ENCODE measurements at regions not wholly inside any gene's neighbourhood (a gene's known extent, or its start where the extent isn't known, plus 50 kb on each side); places are given as distances from the start of the nearest gene placed in this dataset.

DNA sequence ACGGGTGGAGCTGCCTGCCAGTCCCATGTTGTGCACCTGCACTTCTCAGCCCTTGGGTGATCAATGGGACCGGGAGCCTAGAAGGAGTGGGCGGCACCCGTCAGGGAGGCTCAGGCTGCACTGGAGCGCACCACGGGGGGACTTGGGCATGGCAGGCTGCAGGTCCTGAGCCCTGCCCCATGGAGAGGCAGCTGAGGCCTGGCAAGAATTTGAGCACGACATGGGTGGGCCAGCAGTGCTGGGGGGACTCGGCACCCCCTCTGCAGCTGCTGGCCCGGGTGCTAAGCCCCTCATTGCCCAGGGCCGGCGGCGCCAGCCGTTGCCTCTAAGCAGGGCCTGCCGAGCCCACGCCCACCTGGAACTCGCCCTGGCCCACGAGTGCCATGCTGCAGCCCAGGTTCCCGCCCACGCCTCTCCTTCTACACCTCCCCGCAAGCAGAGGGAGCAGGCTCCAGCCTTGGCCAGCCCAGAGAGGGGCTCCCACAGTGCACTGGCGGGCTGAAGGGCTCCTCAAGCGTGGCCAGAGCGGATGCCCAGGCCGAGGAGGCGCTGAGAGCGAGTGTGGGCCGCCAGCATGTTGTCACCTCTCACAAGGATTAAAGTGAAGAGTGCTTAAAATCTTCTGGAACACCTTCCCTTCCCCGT lies 372.0 kb downstream of the ETS1 start:
- no peak for TF ChIP-seq POLR2A (IDR thresholded peaks at IDR 0.05; ENCODE audit: low read depth, low read length)
- TF ChIP-seq POLR2AphosphoS5 (IDR thresholded peaks at IDR 0.05; ENCODE audit: low read depth, low read length), result no peak
- TF ChIP-seq SPI1 (IDR thresholded peaks at IDR 0.05; ENCODE audit: low read depth, low read length), result no peak
- no peak for TF ChIP-seq TAF1 (IDR thresholded peaks at IDR 0.05; ENCODE audit: low read depth, low read length)
- TF ChIP-seq POU2F2 (IDR thresholded peaks at IDR 0.05; ENCODE audit: low read depth, low read length), result no peak

All from GM12891 (cell line).